Trophoblast cell (in vitro differentiated cells and primary cell): ENCODE measurements at regions not wholly inside any gene's neighbourhood (a gene's known extent, or its start where the extent isn't known, plus 50 kb on each side); places are given as distances from the start of the nearest gene placed in this dataset.

Experiments
- DNase-seq, 2 donors: peaks; one replicate each; pipeline ENCODE4 v3.0.0-alpha.2; 2016
- H2AFZ ChIP-seq: 2 replicates; pipeline ENCODE4 v1.6.1; 2013; ENCODE audit warnings: low read length, moderate library complexity, mild to moderate bottlenecking; ENCODE audit not compliant: insufficient read depth, poor library complexity
- H2AK5ac ChIP-seq: 2 replicates; pipeline ENCODE4 v1.6.1; 2013; ENCODE audit warnings: mild to moderate bottlenecking, low read length
- H2BK120ac ChIP-seq: 2 replicates; pipeline ENCODE4 v1.6.1; 2013; ENCODE audit warnings: low read length, mild to moderate bottlenecking, moderate library complexity; ENCODE audit not compliant: insufficient read depth, poor library complexity
- H2BK12ac ChIP-seq: 2 replicates; pipeline ENCODE4 v1.6.1; 2013; ENCODE audit warnings: mild to moderate bottlenecking, low read length, moderate library complexity
- H2BK5ac ChIP-seq: 2 replicates; pipeline ENCODE4 v1.6.1; 2013; ENCODE audit warnings: low read length, low read depth, moderate library complexity, mild to moderate bottlenecking; ENCODE audit not compliant: poor library complexity
- H3K14ac ChIP-seq: 2 replicates; pipeline ENCODE4 v1.6.1; 2013; ENCODE audit warnings: mild to moderate bottlenecking, low read length
- H3K18ac ChIP-seq: 2 replicates; pipeline ENCODE4 v1.6.1; 2013; ENCODE audit warnings: mild to moderate bottlenecking, low read length
- H3K23ac ChIP-seq: 2 replicates; pipeline ENCODE4 v1.6.1; 2013; ENCODE audit warnings: low read length
- H3K27ac ChIP-seq: 2 replicates; pipeline ENCODE4 v1.5.1; 2013; ENCODE audit warnings: low read depth, mild to moderate bottlenecking, inconsistent platforms, low read length, moderate library complexity
- H3K27me3 ChIP-seq: 2 replicates; pipeline ENCODE4 v1.6.1; 2013; ENCODE audit warnings: inconsistent platforms, mild to moderate bottlenecking, low read length, moderate library complexity; ENCODE audit not compliant: insufficient read depth
- H3K36me3 ChIP-seq, 2 experiments: 1 replicate in 1 of 2; 2 replicates in 1 of 2; pipeline ENCODE4 v1.6.1; 2013; ENCODE audit warnings: low read length in 2 of 2, mild to moderate bottlenecking in 2 of 2, moderate library complexity in 1 of 2; ENCODE audit not compliant: insufficient read depth in 2 of 2, control insufficient read depth in 1 of 2
- H3K4ac ChIP-seq: 2 replicates; pipeline ENCODE4 v1.6.1; 2013; ENCODE audit warnings: low read depth, mild to moderate bottlenecking, low read length, moderate library complexity
- H3K4me1 ChIP-seq, 2 experiments: 1 replicate in 1 of 2; 2 replicates in 1 of 2; pipeline ENCODE4 v1.6.1; 2013; ENCODE audit warnings: low read length in 2 of 2, mild to moderate bottlenecking in 2 of 2, moderate library complexity in 1 of 2; ENCODE audit not compliant: insufficient read depth in 2 of 2, control insufficient read depth in 1 of 2
- H3K4me2 ChIP-seq: 2 replicates; pipeline ENCODE4 v1.6.1; 2013; ENCODE audit warnings: inconsistent platforms, mild to moderate bottlenecking, low read length, moderate library complexity
- H3K4me3 ChIP-seq: 2 replicates; pipeline ENCODE4 v1.5.1; 2013; ENCODE audit warnings: mild to moderate bottlenecking, low read depth, low read length, inconsistent platforms
- H3K79me1 ChIP-seq: one replicate; pipeline ENCODE4 v1.6.1; 2013; ENCODE audit warnings: low read length
- H3K79me2 ChIP-seq: 2 replicates; pipeline ENCODE4 v1.6.1; 2013; ENCODE audit warnings: low read length, mild to moderate bottlenecking; ENCODE audit not compliant: control insufficient read depth, insufficient read depth, poor library complexity
- H3K9ac ChIP-seq: 2 replicates; pipeline ENCODE4 v1.6.1; 2013; ENCODE audit warnings: mild to moderate bottlenecking, low read length
- H3K9me3 ChIP-seq: 2 replicates; pipeline ENCODE4 v1.6.1; 2013; ENCODE audit warnings: low read depth, mild to moderate bottlenecking, control low read depth, inconsistent platforms, low read length; ENCODE audit not compliant: insufficient read depth
- H4K12ac ChIP-seq: 2 replicates; pipeline ENCODE4 v1.6.1; 2013; ENCODE audit warnings: low read depth, mild to moderate bottlenecking, low read length, moderate library complexity
- H4K8ac ChIP-seq: 2 replicates; pipeline ENCODE4 v1.6.1; 2013; ENCODE audit warnings: low read depth, mild to moderate bottlenecking, low read length, moderate library complexity
- H4K91ac ChIP-seq: one replicate; pipeline ENCODE4 v1.6.1; 2013; ENCODE audit warnings: low read depth, mild to moderate bottlenecking, low read length, moderate library complexity
- WGBS: extraction: QIAGEN DNeasy Blood & Tissue Kit; methylation state at CpG from one replicate; pipeline ENCODE4 v1.1.7; 2013; ENCODE audit warnings: missing lambda C conversion rate; ENCODE audit not compliant: insufficient read length, insufficient coverage; ENCODE audit errors: extremely low coverage; 5-methylcytosine and 5-hydroxymethylcytosine counted together

DNA sequence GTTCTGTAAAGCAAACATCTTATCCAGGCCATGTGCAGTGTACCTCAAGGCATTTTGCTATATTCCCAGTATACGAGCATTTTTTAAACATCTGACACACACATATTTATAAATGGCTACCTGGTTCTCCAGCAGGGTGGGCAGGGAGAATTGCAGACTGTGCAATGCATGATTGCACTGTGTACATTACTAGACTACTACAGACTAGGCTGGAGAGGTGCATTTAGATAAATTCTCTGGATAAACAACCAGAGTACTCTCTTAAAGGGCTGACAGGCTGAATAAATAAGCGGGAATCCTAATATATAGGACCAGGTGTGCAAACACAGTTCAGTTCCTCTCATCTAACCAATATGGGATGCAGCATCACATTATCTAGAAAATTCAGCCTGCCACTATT is 428.3 kb upstream of the ARID1B start:
- no peak overlapping the region for H3K4me3 ChIP-seq
- H4K12ac ChIP-seq = no peak overlapping the region
- no peak overlapping the region for H2AFZ ChIP-seq
- no peak overlapping the region for H3K4me2 ChIP-seq
- H3K14ac ChIP-seq = no peak overlapping the region
- H4K91ac ChIP-seq = no peak overlapping the region
- no CpG with 5 or more reads among the region's 2 CpGs for WGBS
- H4K8ac ChIP-seq = no peak overlapping the region
- no peaks in the 10 kb centered on the region for H3K79me2 ChIP-seq
- no peak overlapping the region for H3K4ac ChIP-seq
- no peaks in the 10 kb centered on the region for H3K4me1 ChIP-seq
- no peak overlapping the region for H3K27ac ChIP-seq
- no peak overlapping the region for H3K18ac ChIP-seq
- no peak for DNase-seq
- H3K36me3 ChIP-seq = no peaks in the 10 kb centered on the region
- no peak overlapping the region for H3K23ac ChIP-seq
- H2BK12ac ChIP-seq = no peak overlapping the region
- H2AK5ac ChIP-seq = no peak overlapping the region
- H3K9me3 ChIP-seq = no peaks in the 10 kb centered on the region
- H3K27me3 ChIP-seq = no peaks in the 10 kb centered on the region
- H2BK5ac ChIP-seq = no peak overlapping the region
- no peak overlapping the region for H2BK120ac ChIP-seq
- H3K79me1 ChIP-seq = no peaks in the 10 kb centered on the region
- no peak overlapping the region for H3K9ac ChIP-seq

- Histone ChIP-seq H3K79me1 (no peaks in the 10 kb centered on the region), H3K9me3 (no peaks in the 10 kb centered on the region), H3K36me3 (no peaks in the 10 kb centered on the region), H3K4me3 (no peak overlapping the region), H3K23ac (no peak overlapping the region), H2BK120ac (no peak overlapping the region), H4K8ac (no peak overlapping the region), H4K12ac (no peak overlapping the region), H2BK5ac (no peak overlapping the region), H2AK5ac (no peak overlapping the region), H2AFZ (no peak overlapping the region), H3K79me2 (no peaks in the 10 kb centered on the region), H3K18ac (no peak overlapping the region), H2BK12ac (no peak overlapping the region), H3K27me3 (no peaks in the 10 kb centered on the region), H4K91ac (no peak overlapping the region), H3K4ac (no peak overlapping the region), H3K27ac (no peak overlapping the region), H3K4me2 (no peak overlapping the region), H3K9ac (no peak overlapping the region), H3K4me1 (no peaks in the 10 kb centered on the region), H3K14ac (no peak overlapping the region)
- no CpG with 5 or more reads among the region's 4 CpGs for WGBS
- no peak for DNase-seq
Measured at GRCh38 chr6:156348424-156348823, 428.8 kb upstream of the ARID1B start.

GRCh38 chr6:156347656-156348055 is 429.5 kb upstream of the ARID1B start:
- no CpG with 5 or more reads among the region's 6 CpGs for WGBS
- H3K4ac ChIP-seq = no peak overlapping the region

DNA sequence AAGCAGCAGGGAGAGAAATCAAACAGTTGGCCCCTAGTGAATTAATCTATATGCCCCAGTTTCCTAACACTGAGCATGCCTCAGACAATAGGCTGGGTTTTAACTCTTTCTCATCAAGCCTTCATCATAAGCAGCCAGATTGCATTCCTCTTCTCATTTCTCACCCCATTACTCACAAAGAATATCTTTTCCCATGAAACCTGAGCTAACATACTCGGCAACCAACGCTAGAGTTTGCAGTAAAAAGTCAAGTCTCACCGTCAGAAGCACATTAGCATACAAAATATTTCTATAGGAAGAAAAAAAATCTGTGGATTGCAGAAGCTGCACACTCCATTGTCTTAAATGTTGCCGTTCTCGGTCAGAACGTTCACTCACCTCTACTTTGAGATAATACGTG is 429.9 kb upstream of the ARID1B start:
- WGBS = no CpG with 5 or more reads among the region's 7 CpGs
- Histone ChIP-seq H2BK120ac (no peak overlapping the region), H2BK5ac (no peak overlapping the region), H3K9ac (no peak overlapping the region), H4K8ac (no peak overlapping the region), H2AFZ (no peak overlapping the region), H4K12ac (no peak overlapping the region), H3K23ac (no peak overlapping the region), H3K14ac (no peak overlapping the region), H2AK5ac (no peak overlapping the region), H3K4me1 (no peaks in the 10 kb centered on the region), H3K79me2 (no peaks in the 10 kb centered on the region), H3K27me3 (no peaks in the 10 kb centered on the region), H3K9me3 (no peaks in the 10 kb centered on the region), H3K79me1 (no peaks in the 10 kb centered on the region), H3K4me2 (no peak overlapping the region), H3K4ac (no peak overlapping the region), H2BK12ac (no peak overlapping the region), H3K4me3 (no peak overlapping the region), H3K36me3 (no peaks in the 10 kb centered on the region), H3K27ac (no peak overlapping the region), H4K91ac (no peak overlapping the region), H3K18ac (no peak overlapping the region)
- DNase-seq = no peak

More at GRCh38 chr6:156347656-156348055, 429.5 kb upstream of the ARID1B start:
- H4K8ac ChIP-seq = no peak overlapping the region
- H3K14ac ChIP-seq = no peak overlapping the region
- H3K27me3 ChIP-seq = no peaks in the 10 kb centered on the region
- no peak overlapping the region for H2BK120ac ChIP-seq
- H2AK5ac ChIP-seq = no peak overlapping the region
- H4K12ac ChIP-seq = no peak overlapping the region
- no peak overlapping the region for H3K27ac ChIP-seq
- H4K91ac ChIP-seq = no peak overlapping the region
- H3K79me2 ChIP-seq = no peaks in the 10 kb centered on the region
- H3K4me3 ChIP-seq = no peak overlapping the region
- H3K79me1 ChIP-seq = no peaks in the 10 kb centered on the region
- H2AFZ ChIP-seq = no peak overlapping the region
- no peaks in the 10 kb centered on the region for H3K9me3 ChIP-seq
- no peak overlapping the region for H3K4me2 ChIP-seq
- no peak overlapping the region for H3K9ac ChIP-seq
- no peak overlapping the region for H3K18ac ChIP-seq
- no peak overlapping the region for H3K23ac ChIP-seq
- no peaks in the 10 kb centered on the region for H3K36me3 ChIP-seq
- no peak overlapping the region for H2BK5ac ChIP-seq
- no peak overlapping the region for H2BK12ac ChIP-seq
- no peaks in the 10 kb centered on the region for H3K4me1 ChIP-seq
- DNase-seq = no peak
